Hepatocyte (in vitro differentiated cells): ENCODE measurements at regions not wholly inside any gene's neighbourhood (a gene's known extent, or its start where the extent isn't known, plus 50 kb on each side); places are given as distances from the start of the nearest gene placed in this dataset.
A peak's percentile ranks its signal among the peaks of the same experiment; 100 is the strongest.
"Not testable (repeated sequence)": the region's sequence is repeated elsewhere in the genome, so short reads cannot be mapped to it uniquely, and the experiment has no call there.

Experiments
- DNase-seq: peaks from one replicate; pipeline ENCODE4 v3.0.0-alpha.2; 2016; ENCODE audit warnings: low spot score
- H2AFZ ChIP-seq: fragments of 200-600 bp; sonication (generic); 2 replicates; pipeline ENCODE4 v1.6.0; 2016; ENCODE audit warnings: antibody characterized with exemption, mild to moderate bottlenecking
- H3K27ac ChIP-seq: fragments of 200-600 bp; sonication (generic); 2 replicates; pipeline ENCODE4 v1.5.1; 2016; ENCODE audit warnings: mild to moderate bottlenecking
- H3K27me3 ChIP-seq: fragments of 200-600 bp; sonication (generic); 2 replicates; pipeline ENCODE4 v1.6.1; 2016
- H3K36me3 ChIP-seq: fragments of 200-600 bp; sonication (generic); replicated peaks from 2 replicates; pipeline ENCODE4 v1.5.1; 2016; ENCODE audit warnings: low read depth; ENCODE audit not compliant: insufficient read depth
- H3K4me1 ChIP-seq: fragments of 200-600 bp; sonication (generic); 2 replicates; pipeline ENCODE4 v1.5.1; 2016; ENCODE audit warnings: mild to moderate bottlenecking, moderate library complexity; ENCODE audit not compliant: insufficient read depth
- H3K4me2 ChIP-seq: fragments of 200-600 bp; sonication (generic); 2 replicates; pipeline ENCODE4 v1.6.0; 2016
- H3K4me3 ChIP-seq: fragments of 200-600 bp; sonication (generic); 2 replicates; pipeline ENCODE4 v1.5.1; 2016; ENCODE audit warnings: mild to moderate bottlenecking
- H3K79me2 ChIP-seq: fragments of 200-600 bp; sonication (generic); 2 replicates; pipeline ENCODE4 v1.6.0; 2017; ENCODE audit warnings: mild to moderate bottlenecking
- H3K9me2 ChIP-seq: fragments of 200-600 bp; sonication (generic); replicated peaks from 2 replicates; pipeline ENCODE4 v1.6.0; 2017; ENCODE audit warnings: mild to moderate bottlenecking; ENCODE audit not compliant: insufficient read depth
- H3K9me3 ChIP-seq: fragments of 200-600 bp; sonication (generic); 2 replicates; pipeline ENCODE4 v1.5.1; 2016; ENCODE audit warnings: low read depth, mild to moderate bottlenecking
- H4K20me1 ChIP-seq: fragments of 200-600 bp; sonication (generic); 2 replicates; pipeline ENCODE4 v1.6.0; 2016; ENCODE audit warnings: mild to moderate bottlenecking; ENCODE audit not compliant: insufficient read depth, poor library complexity, severe bottlenecking
- CTCF ChIP-seq: fragments of 200-600 bp; sonication (generic); IDR thresholded peaks from 2 replicates; pipeline ENCODE4 v1.5.1; 2016; ENCODE audit warnings: antibody characterized with exemption, mild to moderate bottlenecking; ENCODE audit not compliant: poor library complexity
- EZH2 ChIP-seq: fragments of 200-600 bp; sonication (generic); IDR thresholded peaks from 2 replicates; pipeline ENCODE4 v1.6.1; 2016; ENCODE audit warnings: antibody characterized with exemption, mild to moderate bottlenecking, borderline replicate concordance
- EZH2phosphoT487 ChIP-seq: fragments of 200-600 bp; sonication (generic); IDR thresholded peaks from one replicate; pipeline ENCODE4 v1.6.1; 2018; ENCODE audit warnings: antibody characterized with exemption, mild to moderate bottlenecking, low read depth, moderate library complexity; ENCODE audit not compliant: unreplicated experiment, severe bottlenecking
- WGBS: methylation state at CpG from one replicate; pipeline ENCODE4 v1.1.6; 2016; ENCODE audit warnings: low lambda C conversion rate; ENCODE audit errors: missing lambda C conversion rate; 5-methylcytosine and 5-hydroxymethylcytosine counted together

- Histone ChIP-seq H3K4me3 (no peak overlapping the region), H3K9me2 (no peaks in the 10 kb centered on the region), H3K36me3 (no peaks in the 10 kb centered on the region), H3K27ac (no peak overlapping the region), H2AFZ (peak overlapping the region; percentile 33), H3K9me3 (no peaks in the 10 kb centered on the region), H3K27me3 (no peaks in the 10 kb centered on the region), H3K4me2 (peak overlapping the region; percentile 63), H3K4me1 (peaks cover 16% of the 10 kb centered on the region), H3K79me2 (no peaks in the 10 kb centered on the region), H4K20me1 (no peaks in the 10 kb centered on the region)
- 20% methylated on average over 19 of the region's 19 CpGs for WGBS
- DNase-seq, result no peak
- no peak for TF ChIP-seq EZH2phosphoT487
- TF ChIP-seq EZH2, result no peak
- TF ChIP-seq CTCF, result no peak
Observed at GRCh38 chr20:52047811-52048764, 143.5 kb downstream of the ZFP64 start.

GRCh38 chr20:52041966-52042365 lies 149.6 kb downstream of the ZFP64 start:
- H3K27ac ChIP-seq, result no peak overlapping the region
- 97% methylated on average over 6 of the region's 6 CpGs for WGBS
- H3K27me3 ChIP-seq, result no peaks in the 10 kb centered on the region
- no peaks in the 10 kb centered on the region for H4K20me1 ChIP-seq
- TF ChIP-seq EZH2phosphoT487, result no peak
- no peak overlapping the region for H2AFZ ChIP-seq
- no peak overlapping the region for H3K4me3 ChIP-seq
- no peaks in the 10 kb centered on the region for H3K36me3 ChIP-seq
- no peaks in the 10 kb centered on the region for H3K9me3 ChIP-seq
- H3K9me2 ChIP-seq, result no peaks in the 10 kb centered on the region
- no peak overlapping the region for H3K4me2 ChIP-seq
- peaks cover 6% of the 10 kb centered on the region for H3K4me1 ChIP-seq
- H3K79me2 ChIP-seq, result no peaks in the 10 kb centered on the region
- no peak for DNase-seq

- no peak for TF ChIP-seq CTCF
- no peak for TF ChIP-seq EZH2
- TF ChIP-seq EZH2phosphoT487, result no peak
- Histone ChIP-seq H3K27me3 (no peaks in the 10 kb centered on the region), H3K4me1 (peaks cover 6% of the 10 kb centered on the region), H3K4me3 (no peak overlapping the region), H2AFZ (peak overlapping the region; percentile 23), H3K36me3 (no peaks in the 10 kb centered on the region), H3K4me2 (peak overlapping the region; percentile 44), H4K20me1 (no peaks in the 10 kb centered on the region), H3K79me2 (no peaks in the 10 kb centered on the region), H3K27ac (peak overlapping the region; percentile 32), H3K9me3 (no peaks in the 10 kb centered on the region), H3K9me2 (no peaks in the 10 kb centered on the region)
- 55% methylated on average over 7 of the region's 7 CpGs for WGBS
- DNase-seq, result no peak
Observed at GRCh38 chr20:52039790-52040189, 151.8 kb downstream of the ZFP64 start.

- H3K4me2 ChIP-seq, H4K20me1 ChIP-seq, H3K4me3 ChIP-seq, H3K9me2 ChIP-seq, H3K36me3 ChIP-seq, H2AFZ ChIP-seq, DNase-seq, H3K27ac ChIP-seq, H3K4me1 ChIP-seq, H3K9me3 ChIP-seq, H3K27me3 ChIP-seq, H3K79me2 ChIP-seq: not testable (repeated sequence)
- 94% methylated on average over 9 of the region's 9 CpGs for WGBS
Observed at GRCh38 chr20:52038632-52039031, 152.9 kb downstream of the ZFP64 start.
